ENCODE measurements at regions not wholly inside any gene's neighbourhood (a gene's known extent, or its start where the extent isn't known, plus 50 kb on each side); places are given as distances from the start of the nearest gene placed in this dataset.

- TF ChIP-seq GATA3 (IDR thresholded peaks at IDR 0.05; ENCODE audit: low read depth, low read length) (no peak), GATA2 (IDR thresholded peaks at IDR 0.05; ENCODE audit: low read depth, low read length) (no peak)
Observed at GRCh38 chr6:169165561-169166300, 87.9 kb downstream of the THBS2 start.

DNA sequence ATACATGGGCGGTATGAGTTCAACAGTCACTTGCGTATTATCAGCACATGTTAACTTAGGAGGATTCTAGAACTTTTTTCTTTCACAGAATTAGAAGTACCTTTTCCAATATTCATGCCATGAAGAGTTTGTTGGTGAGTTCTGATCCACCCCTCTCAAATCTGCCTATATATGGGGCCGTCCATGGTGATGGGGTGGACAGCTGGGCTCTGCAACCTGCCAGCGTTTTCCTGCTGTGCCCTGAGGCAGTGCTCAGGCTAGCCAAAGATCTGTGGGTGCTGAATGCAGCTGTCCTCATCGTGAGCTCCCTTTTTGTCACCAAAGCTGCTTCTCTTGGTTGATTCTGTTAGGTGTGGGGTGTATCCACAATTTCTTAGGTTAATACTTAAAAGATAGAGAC, 88.7 kb downstream of the THBS2 start:
- no peak for TF ChIP-seq GATA2 (IDR thresholded peaks at IDR 0.05; ENCODE audit: low read depth, low read length)

- no peak for TF ChIP-seq GATA3 (IDR thresholded peaks at IDR 0.05; ENCODE audit: low read depth, low read length)
- no peak for TF ChIP-seq GATA2 (IDR thresholded peaks at IDR 0.05; ENCODE audit: low read depth, low read length)
Observed at GRCh38 chr6:169164451-169164850, 89.2 kb downstream of the THBS2 start.

DNA sequence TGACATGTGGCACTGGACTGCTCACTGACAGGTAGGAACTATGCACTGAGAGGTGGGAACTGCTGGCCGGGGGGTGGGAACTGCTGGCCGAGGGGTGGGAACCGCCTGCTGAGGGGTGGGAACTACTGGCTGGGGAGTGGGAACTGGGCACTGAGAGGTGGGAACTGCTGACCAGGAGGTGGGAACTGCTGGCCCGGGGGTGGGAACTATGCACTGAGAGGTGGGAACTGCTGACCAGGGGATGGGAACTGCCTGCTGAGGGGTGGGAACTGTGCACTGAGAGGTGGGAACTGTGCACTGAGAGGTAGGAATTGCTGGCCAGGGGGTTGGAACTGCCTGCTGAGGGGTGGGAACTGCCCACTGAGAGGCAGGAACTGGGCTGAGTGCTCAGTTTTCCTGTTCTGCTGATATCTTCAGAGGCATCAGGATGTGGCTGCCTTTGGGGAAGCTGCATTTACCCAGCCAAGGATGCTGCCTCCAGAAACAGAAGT, 90.2 kb downstream of the THBS2 start:
- no peak for TF ChIP-seq GATA2 (IDR thresholded peaks at IDR 0.05; ENCODE audit: low read depth, low read length)
- TF ChIP-seq GATA3 (IDR thresholded peaks at IDR 0.05; ENCODE audit: low read depth, low read length), result no peak

GRCh38 chr6:169162752-169163407, 90.8 kb downstream of the THBS2 start:
- no peak for TF ChIP-seq GATA3 (IDR thresholded peaks at IDR 0.05; ENCODE audit: low read depth, low read length)
- TF ChIP-seq GATA2 (IDR thresholded peaks at IDR 0.05; ENCODE audit: low read depth, low read length), result no peak

GRCh38 chr6:169162249-169162648, 91.4 kb downstream of the THBS2 start:
- no peak for TF ChIP-seq GATA2 (IDR thresholded peaks at IDR 0.05; ENCODE audit: low read depth, low read length)

DNA sequence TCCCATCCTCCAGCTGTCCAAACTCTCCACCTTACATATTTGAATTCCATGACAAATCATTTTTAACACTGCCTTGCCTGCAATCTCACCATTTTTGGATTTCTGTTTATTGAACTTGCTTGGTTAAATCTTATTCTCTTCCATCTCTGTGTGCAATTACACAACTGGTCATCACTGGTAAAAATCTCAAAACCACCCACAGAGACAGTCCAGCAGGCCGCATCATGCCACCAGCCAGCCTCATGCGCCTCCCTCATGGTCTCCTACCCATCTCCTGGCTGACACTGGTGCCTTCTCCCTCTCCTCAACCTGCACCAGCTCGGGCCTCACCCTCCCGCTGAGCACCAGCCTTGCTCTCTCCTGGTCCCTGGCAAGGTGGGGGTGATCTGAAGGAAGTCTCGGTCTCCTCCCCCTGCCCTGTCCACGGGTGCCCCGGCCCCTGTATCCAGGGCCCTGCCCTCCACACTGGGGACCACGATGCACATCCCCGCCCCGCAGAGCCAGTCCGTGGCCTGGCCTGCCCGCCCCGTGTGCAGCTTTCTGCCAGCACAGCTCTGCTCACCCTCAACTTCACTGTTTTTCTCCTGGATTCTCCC, 92.0 kb downstream of the THBS2 start:
- TF ChIP-seq GATA2 (IDR thresholded peaks at IDR 0.05; ENCODE audit: low read depth, low read length) (no peak), GATA3 (IDR thresholded peaks at IDR 0.05; ENCODE audit: low read depth, low read length) (no peak)

- TF ChIP-seq GATA2 (IDR thresholded peaks at IDR 0.05; ENCODE audit: low read depth, low read length) (no peak), GATA3 (IDR thresholded peaks at IDR 0.05; ENCODE audit: low read depth, low read length) (no peak)
Observed at GRCh38 chr6:169160855-169161560, 92.6 kb downstream of the THBS2 start.

DNA sequence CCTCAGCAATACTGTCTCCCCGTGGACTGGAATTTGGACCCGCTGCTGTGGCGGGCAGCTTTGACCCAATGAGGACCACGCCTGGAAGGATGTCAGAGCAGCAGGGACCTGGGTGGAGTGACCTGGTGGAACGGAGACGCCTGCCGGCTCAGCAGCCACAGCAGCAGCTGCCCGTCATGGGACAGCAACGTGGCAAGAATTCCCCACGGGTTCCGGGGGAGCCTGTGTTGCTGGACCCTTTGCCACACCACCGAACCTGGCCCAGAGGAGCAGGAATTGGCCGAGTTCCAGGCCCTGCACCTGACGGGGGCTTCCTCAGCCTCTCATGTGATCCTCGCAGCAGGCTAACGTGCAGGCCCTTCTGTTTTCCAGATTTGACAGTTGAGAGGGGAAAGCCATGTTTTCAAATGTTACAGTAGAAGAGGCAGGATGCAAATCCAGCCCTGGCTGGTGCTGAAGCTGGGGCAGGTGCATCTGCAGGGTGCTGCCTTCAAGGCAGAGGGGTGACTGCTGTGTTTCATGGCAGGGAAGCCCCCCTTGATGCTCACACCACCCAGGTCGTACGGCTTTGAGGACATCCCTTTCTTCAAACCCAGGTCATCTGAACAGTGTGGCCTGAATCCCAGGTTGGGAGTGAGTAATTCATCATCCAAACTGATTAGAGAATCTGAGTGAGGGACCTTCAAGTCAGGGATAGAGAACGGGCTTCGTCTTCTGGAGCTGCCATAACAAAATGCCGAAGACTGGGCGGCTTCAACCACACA, 93.4 kb downstream of the THBS2 start:
- no peak for TF ChIP-seq GATA2 (IDR thresholded peaks at IDR 0.05; ENCODE audit: low read depth, low read length)

DNA sequence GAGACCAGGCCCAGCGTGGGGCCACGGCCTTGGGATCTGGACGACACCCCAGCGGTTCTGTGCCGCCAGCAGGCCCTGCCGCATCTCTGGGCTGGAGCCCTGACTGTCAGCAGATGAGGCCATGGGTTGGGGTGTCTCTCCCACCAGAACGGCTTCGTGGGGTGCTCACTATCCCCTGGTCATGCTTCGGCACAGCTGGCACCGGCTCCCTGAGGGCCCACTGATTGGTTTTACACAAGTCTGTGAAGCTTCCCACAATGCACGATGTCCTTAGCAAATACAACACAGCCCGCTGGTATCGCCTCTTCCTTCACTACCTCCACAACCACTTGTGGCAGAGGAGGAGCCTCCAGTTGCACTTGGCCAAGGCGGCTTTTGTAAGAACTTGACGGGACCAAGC, 94.3 kb downstream of the THBS2 start:
- TF ChIP-seq GATA3 (IDR thresholded peaks at IDR 0.05; ENCODE audit: low read depth, low read length) (no peak), GATA2 (IDR thresholded peaks at IDR 0.05; ENCODE audit: low read depth, low read length) (no peak)

- TF ChIP-seq GATA2 (IDR thresholded peaks at IDR 0.05; ENCODE audit: low read depth, low read length) (no peak), GATA3 (IDR thresholded peaks at IDR 0.05; ENCODE audit: low read depth, low read length) (no peak)
Observed at GRCh38 chr6:169158691-169159090, 95.0 kb downstream of the THBS2 start.

- TF ChIP-seq GATA3 (IDR thresholded peaks at IDR 0.05; ENCODE audit: low read depth, low read length), result no peak
- TF ChIP-seq GATA2 (IDR thresholded peaks at IDR 0.05; ENCODE audit: low read depth, low read length), result no peak
Observed at GRCh38 chr6:169158174-169158573, 95.5 kb downstream of the THBS2 start.

DNA sequence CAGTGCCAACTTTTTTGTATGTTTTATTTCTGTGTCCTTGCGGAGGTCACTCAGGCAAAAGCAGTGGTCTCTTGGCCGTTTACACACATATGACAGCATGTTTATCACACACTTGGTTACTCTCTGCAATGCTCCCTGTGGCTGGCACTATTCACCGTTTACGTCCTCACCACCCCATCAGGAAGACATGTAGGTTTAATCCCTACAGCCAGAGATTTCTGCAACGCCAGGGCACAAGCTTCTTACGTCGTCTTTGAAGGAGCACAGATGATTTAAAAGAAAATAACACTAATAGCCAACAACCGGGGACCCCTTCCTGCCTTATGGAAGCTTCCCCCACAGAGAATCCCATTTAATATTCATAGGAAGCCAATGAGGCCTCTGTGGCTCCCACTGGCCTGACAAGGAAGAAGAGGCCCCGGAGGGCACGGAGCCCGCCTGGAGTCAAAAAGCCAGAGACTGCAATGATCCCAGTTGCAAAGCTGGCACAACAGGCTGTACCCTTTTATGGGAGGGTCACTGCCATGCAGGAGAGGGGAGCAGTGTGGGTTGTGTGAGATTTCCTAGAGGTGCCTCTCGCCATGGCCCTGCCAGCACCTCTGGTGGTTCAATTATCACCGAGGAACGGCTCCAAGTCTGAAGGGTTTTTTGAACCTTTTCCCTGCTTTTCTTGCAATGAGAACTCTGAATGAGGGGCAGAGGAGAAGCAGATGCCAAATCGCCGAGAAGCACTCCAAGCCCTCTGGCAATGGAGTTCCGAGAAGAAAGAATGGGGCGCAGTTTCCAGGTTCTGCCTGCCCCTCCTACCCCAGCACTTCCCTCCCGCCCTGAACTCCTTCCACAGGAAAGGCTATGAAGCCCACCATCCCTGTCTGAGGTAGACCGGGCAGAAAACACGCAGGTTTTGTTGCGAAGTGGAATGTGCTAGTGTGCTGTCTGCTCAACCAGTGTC, 96.2 kb downstream of the THBS2 start:
- TF ChIP-seq GATA3 (IDR thresholded peaks at IDR 0.05; ENCODE audit: low read depth, low read length), result no peak
- TF ChIP-seq GATA2 (IDR thresholded peaks at IDR 0.05; ENCODE audit: low read depth, low read length), result no peak

All from SH-SY5Y (cell line).